ENCODE measurements at regions not wholly inside any gene's neighbourhood (a gene's known extent, or its start where the extent isn't known, plus 50 kb on each side); places are given as distances from the start of the nearest gene placed in this dataset.

- DNase-seq (ENCODE audit: low read depth): no peak
- TF ChIP-seq CTCF (conservative IDR thresholded peaks at IDR 0.05; ENCODE audit: control insufficient read depth, insufficient read depth, low read depth, low read length): no peak
- no peak overlapping the region for H3K4me3 ChIP-seq (ENCODE audit: control insufficient read depth, low read depth, low read length)
These were observed 70.3 kb upstream of the NEURL1B start for GRCh38 chr5:172570594-172571334.

GRCh38 chr5:172569861-172570558, 71.1 kb upstream of the NEURL1B start:
- no peak overlapping the region for H3K4me3 ChIP-seq (ENCODE audit: control insufficient read depth, low read depth, low read length)
- DNase-seq (ENCODE audit: low read depth): no peak
- TF ChIP-seq CTCF (conservative IDR thresholded peaks at IDR 0.05; ENCODE audit: control insufficient read depth, insufficient read depth, low read depth, low read length): no peak

- no peak for DNase-seq (ENCODE audit: low read depth)
- H3K4me3 ChIP-seq (ENCODE audit: control insufficient read depth, low read depth, low read length): no peak overlapping the region
- no peak for TF ChIP-seq CTCF (conservative IDR thresholded peaks at IDR 0.05; ENCODE audit: control insufficient read depth, insufficient read depth, low read depth, low read length)
These were observed 72.7 kb upstream of the NEURL1B start for GRCh38 chr5:172568308-172568910.

GRCh38 chr5:172567843-172568242, 73.2 kb upstream of the NEURL1B start:
- no peak for TF ChIP-seq CTCF (conservative IDR thresholded peaks at IDR 0.05; ENCODE audit: control insufficient read depth, insufficient read depth, low read depth, low read length)

GRCh38 chr5:172567294-172567693, 73.8 kb upstream of the NEURL1B start:
- no peak for TF ChIP-seq CTCF (conservative IDR thresholded peaks at IDR 0.05; ENCODE audit: control insufficient read depth, insufficient read depth, low read depth, low read length)
- no peak for DNase-seq (ENCODE audit: low read depth)

More at GRCh38 chr5:172567843-172568242, 73.2 kb upstream of the NEURL1B start:
- H3K4me3 ChIP-seq (ENCODE audit: control insufficient read depth, low read depth, low read length): no peak overlapping the region
- no peak for DNase-seq (ENCODE audit: low read depth)

GRCh38 chr5:172565931-172566665, 75.0 kb upstream of the NEURL1B start:
- no peak for DNase-seq (ENCODE audit: low read depth)
- no peak for TF ChIP-seq CTCF (conservative IDR thresholded peaks at IDR 0.05; ENCODE audit: control insufficient read depth, insufficient read depth, low read depth, low read length)
- H3K4me3 ChIP-seq (ENCODE audit: control insufficient read depth, low read depth, low read length): no peak overlapping the region

More at GRCh38 chr5:172567294-172567693, 73.8 kb upstream of the NEURL1B start:
- no peak overlapping the region for H3K4me3 ChIP-seq (ENCODE audit: control insufficient read depth, low read depth, low read length)

All from fibroblast of mammary gland (primary cell).